K562 (cell line): ENCODE measurements at regions not wholly inside any gene's neighbourhood (a gene's known extent, or its start where the extent isn't known, plus 50 kb on each side); places are given as distances from the start of the nearest gene placed in this dataset.

Source experiments
- ATAC-seq: fragments of 200-7000 bp; cut with Tn5 transposase; 3 replicates; pipeline ENCODE4 v1.9.1; 2020; ENCODE audit warnings: moderate library complexity
- BruUV-seq: library from RNA; stranded (reverse); fragments of 400-500 nt; replicated peaks from 2 replicates; lab custom pipeline; 2021; lab: Mats Ljungman, UMichigan
- CTCF ChIA-PET: fragments of 300-600 bp; formaldehyde crosslinking; extraction: SDS; loops from one replicate; lab custom pipeline; 2021; ENCODE audit warnings: low intra/inter-chr PET ratio; lab: Yijun Ruan, JAX
- POLR2A ChIA-PET: fragments of 300-600, 350-650 bp; sonication (Branson Sonifier 250); formaldehyde crosslinking; extraction: SDS; loops from one replicate; lab custom pipeline; 2021; ENCODE audit warnings: antibody characterized with exemption, inconsistent platforms; lab: Yijun Ruan, JAX
- DNase-seq, 4 experiments: peaks; one replicate each; pipeline versions ENCODE4 v3.0.0 to v3.0.0-alpha.2; 2011 to 2018; ENCODE audit warnings: low spot score in 3 of 4, mixed read lengths in 3 of 4; ENCODE audit errors: extremely low read depth in 1 of 4
- FAIRE-seq: peaks from 2 replicates; lab custom pipeline; 2011; peaks lifted over from hg19 to GRCh38; lab: Jason Lieb, UNC
- H2AFZ ChIP-seq: 2 replicates; pipeline ENCODE4 v1.6.0; 2011; ENCODE audit warnings: low read depth, low read length, control low read depth, inconsistent platforms
- H3K27ac ChIP-seq: fragments of 200-600 bp; 3 replicates; pipeline ENCODE4 v1.8.0; 2011; ENCODE audit warnings: low read depth, mild to moderate bottlenecking, control low read depth, inconsistent platforms, low read length, moderate library complexity, mixed read lengths; ENCODE audit errors: extremely low read depth
- H3K27me3 ChIP-seq, 2 experiments: fragments of 300-600 bp in 1 of 2; 2 replicates in 1 of 2; 3 replicates in 1 of 2; pipeline versions ENCODE4 v1.6.0 to v1.8.0; 2011; ENCODE audit warnings: inconsistent platforms in 2 of 2, low read length in 2 of 2, mild to moderate bottlenecking in 1 of 2, mixed read lengths in 1 of 2, moderate library complexity in 1 of 2; ENCODE audit not compliant: control insufficient read depth in 2 of 2, insufficient read depth in 2 of 2
- H3K36me3 ChIP-seq: fragments of 300-600 bp; 3 replicates; pipeline ENCODE4 v1.8.0; 2011; ENCODE audit warnings: mild to moderate bottlenecking, low read length, inconsistent platforms; ENCODE audit not compliant: control insufficient read depth, insufficient read depth
- H3K4me1 ChIP-seq, 2 experiments: fragments of 200-600 bp in 1 of 2; replicated peaks in 1 of 2; 2 replicates in 1 of 2; 3 replicates in 1 of 2; pipeline versions ENCODE4 v1.5.1 to v1.8.0; 2011; ENCODE audit warnings: inconsistent platforms in 2 of 2, low read length in 2 of 2, mild to moderate bottlenecking in 1 of 2, mixed read lengths in 1 of 2, moderate library complexity in 1 of 2; ENCODE audit not compliant: control insufficient read depth in 2 of 2, insufficient read depth in 2 of 2
- H3K4me2 ChIP-seq: 2 replicates; pipeline ENCODE4 v1.6.1; 2011; ENCODE audit warnings: low read length, control low read depth, inconsistent platforms, mixed read lengths; ENCODE audit not compliant: insufficient read depth
- H3K4me3 ChIP-seq: fragments of 200-600 bp; sonication (generic), shearing (Covaris generic); 2 replicates; pipeline ENCODE4 v1.5.1; 2016; ENCODE audit warnings: control low read depth, inconsistent platforms
- H3K79me2 ChIP-seq: fragments of 200-600 bp; 3 replicates; pipeline ENCODE4 v1.8.0; 2011; ENCODE audit warnings: low read length, inconsistent platforms; ENCODE audit not compliant: control insufficient read depth, insufficient read depth
- H3K9ac ChIP-seq, 2 experiments: 2 replicates each; pipeline versions ENCODE4 v1.6.0 to v1.6.1; 2011; ENCODE audit warnings: low read depth in 2 of 2, low read length in 2 of 2, control low read depth in 1 of 2, inconsistent platforms in 1 of 2, mild to moderate bottlenecking in 1 of 2, mixed read lengths in 1 of 2; ENCODE audit not compliant: insufficient read depth in 1 of 2
- H3K9me1 ChIP-seq: one replicate; pipeline ENCODE4 v1.6.0; 2011; ENCODE audit warnings: inconsistent platforms, mild to moderate bottlenecking, low read length, moderate library complexity; ENCODE audit not compliant: control insufficient read depth, insufficient read depth
- H3K9me3 ChIP-seq: replicated peaks from 2 replicates; pipeline ENCODE4 v1.5.1; 2011; ENCODE audit warnings: low read depth, low read length, inconsistent platforms; ENCODE audit not compliant: control insufficient read depth, insufficient read depth
- H4K20me1 ChIP-seq: replicated peaks from 2 replicates; pipeline ENCODE4 v1.6.1; 2011; ENCODE audit warnings: low read length, inconsistent platforms, mixed read lengths; ENCODE audit not compliant: control insufficient read depth, insufficient read depth
- AFF1 ChIP-seq, 2 experiments: fragments of 450-650 bp; IDR thresholded peaks; 2 replicates each; pipeline ENCODE4 v1.6.1; 2018; ENCODE audit warnings: mild to moderate bottlenecking in 2 of 2, low read depth in 1 of 2; ENCODE audit not compliant: partially characterized antibody in 2 of 2
- ARID4B ChIP-seq: sonication (generic); formaldehyde crosslinking; IDR thresholded peaks from 2 replicates; pipeline ENCODE4 v1.8.0; 2022; ENCODE audit warnings: mild to moderate bottlenecking, missing genetic modification reagents
- ETS2 ChIP-seq: IDR thresholded peaks from 2 replicates; pipeline ENCODE4 v1.6.1; 2016; ENCODE audit warnings: borderline replicate concordance, missing genetic modification characterization, mild to moderate bottlenecking, moderate library complexity, missing compliant biosample characterization; ENCODE audit not compliant: poor library complexity, severe bottlenecking
- HCFC1 ChIP-seq: IDR thresholded peaks from 2 replicates; pipeline ENCODE4 v1.6.1; 2012; ENCODE audit warnings: low read depth, low read length, improper control_type of control experiment
- HINFP ChIP-seq: fragments of 450-650 bp; conservative IDR thresholded peaks from 2 replicates; pipeline ENCODE4 v1.6.1; 2016; ENCODE audit warnings: missing genetic modification characterization, low read depth, mild to moderate bottlenecking, control low read depth, missing compliant biosample characterization
- IRF9 ChIP-seq: fragments of 450-650 bp; IDR thresholded peaks from 2 replicates; pipeline ENCODE4 v1.6.1; 2016; ENCODE audit warnings: missing biosample characterization, missing genetic modification characterization
- PCBP1 ChIP-seq: fragments of 200-400 bp; formaldehyde crosslinking; IDR thresholded peaks from 2 replicates; pipeline ENCODE4 v1.6.1; 2018; ENCODE audit warnings: mild to moderate bottlenecking, low read depth, low read length; ENCODE audit not compliant: poor library complexity, severe bottlenecking
- POLR2AphosphoS2 ChIP-seq: IDR thresholded peaks from 2 replicates; pipeline ENCODE4 v1.6.1; 2012; ENCODE audit warnings: low read length, improper control_type of control experiment
- ZNF140 ChIP-seq: fragments of 250-450 bp; sonication (Bioruptor Pico); IDR thresholded peaks from 2 replicates; pipeline ENCODE4 v1.8.0; 2021; ENCODE audit warnings: moderate library complexity, mild to moderate bottlenecking, inconsistent platforms
- ZNF274 ChIP-seq: IDR thresholded peaks from 2 replicates; pipeline ENCODE4 v1.6.1; 2011; ENCODE audit warnings: low read depth, mild to moderate bottlenecking, low read length, moderate library complexity, borderline replicate concordance
- ZNF766 ChIP-seq: fragments of 200-800 bp; sonication (Bioruptor generic); conservative IDR thresholded peaks from 2 replicates; pipeline ENCODE4 v1.6.1; 2016; ENCODE audit warnings: missing genetic modification characterization, missing compliant biosample characterization
- WGBS: fragments of 100-300 bp; shearing (Covaris generic); methylation state at CpG from one replicate; pipeline ENCODE4 v1.1.6; 2016; ENCODE audit warnings: low coverage, mixed read lengths; ENCODE audit not compliant: insufficient coverage; ENCODE audit errors: missing lambda C conversion rate; 5-methylcytosine and 5-hydroxymethylcytosine counted together
- in situ Hi-C: fragments of 300-500 bp; cut with MboI; formaldehyde crosslinking; loops from 4 replicates; pipeline ENCODE4 v1.15.0; 2018; ENCODE audit warnings: inconsistent platforms, mixed read lengths
- intact Hi-C: fragments of 100-400 bp; cut with micrococcal nuclease; formaldehyde crosslinking; loops from 2 replicates; pipeline ENCODE4 v1.14.2; 2022

DNA sequence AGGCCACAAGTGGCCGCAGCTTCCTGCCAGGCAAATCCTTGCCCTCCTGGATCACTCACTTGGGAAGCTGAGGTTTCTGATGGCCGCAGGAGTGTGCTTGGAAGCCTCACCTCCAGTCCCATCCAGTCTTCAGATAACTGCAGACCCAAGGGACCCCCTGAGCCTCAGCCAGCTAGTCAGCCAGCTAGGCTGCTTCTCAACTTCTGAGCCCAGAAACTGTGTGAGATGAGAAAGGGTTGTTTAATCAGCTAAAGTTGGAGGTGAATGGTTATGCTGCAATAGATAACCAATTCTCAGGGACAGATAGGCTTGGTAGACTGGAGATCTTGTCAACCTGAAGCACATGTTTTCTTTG lies 96.9 kb downstream of the THBS2 start:
- H4K20me1 ChIP-seq: peaks cover 22% of the 10 kb centered on the region
- ChIA-PET CTCF (no interaction called here), POLR2A (interaction anchor here (0.6 kb wide), 1 partner anchor 25 kb away, joined by 3 read pairs; no protein-coding TSS in a partner anchor)
- H3K27me3 ChIP-seq: peaks cover 66 to 68% of the 10 kb centered on the region in 2 experiments
- no peaks in the 10 kb centered on the region for H3K9me3 ChIP-seq
- no peak overlapping the region for H2AFZ ChIP-seq
- BruUV-seq: no TSS peak
- H3K4me3 ChIP-seq: no peak overlapping the region
- no peak overlapping the region for H3K9ac ChIP-seq
- H3K9me1 ChIP-seq: no peaks in the 10 kb centered on the region
- no peak overlapping the region for H3K27ac ChIP-seq
- FAIRE-seq (no peak), DNase-seq (no peak), ATAC-seq (no peak)
- H3K36me3 ChIP-seq: no peaks in the 10 kb centered on the region
- in situ Hi-C loops (no loop called here), intact Hi-C loops (no loop called here)
- 0% methylated on average over 2 of the region's 2 CpGs for WGBS
- H3K4me1 ChIP-seq: no peaks in the 10 kb centered on the region; a peak in 1 of 5 replicates
- H3K79me2 ChIP-seq: no peaks in the 10 kb centered on the region
- no peak overlapping the region for H3K4me2 ChIP-seq
- no peak for TF ChIP-seq HCFC1
- no peak for TF ChIP-seq ETS2 (tag)
- no peak for TF ChIP-seq IRF9 (tag)
- no peak for TF ChIP-seq PCBP1
- TF ChIP-seq AFF1 (IDR thresholded peaks at IDR 0.05; ENCODE audit: low read depth in 1 of 2, partially characterized antibody in 2 of 2): no peak
- no peak for TF ChIP-seq ZNF766 (CRISPR knock-in tag)
- TF ChIP-seq ZNF140: no peak
- TF ChIP-seq HINFP (tag): no peak
- no peak for TF ChIP-seq POLR2AphosphoS2
- TF ChIP-seq ARID4B (CRISPR knock-in tag): no peak
- no peak for TF ChIP-seq ZNF274
